ENCODE measurements at regions not wholly inside any gene's neighbourhood (a gene's known extent, or its start where the extent isn't known, plus 50 kb on each side); places are given as distances from the start of the nearest gene placed in this dataset.

- DNase-seq = no peak
Observed at GRCh38 chr3:64464955-64465354, 222.8 kb downstream of the ADAMTS9 start.

DNA sequence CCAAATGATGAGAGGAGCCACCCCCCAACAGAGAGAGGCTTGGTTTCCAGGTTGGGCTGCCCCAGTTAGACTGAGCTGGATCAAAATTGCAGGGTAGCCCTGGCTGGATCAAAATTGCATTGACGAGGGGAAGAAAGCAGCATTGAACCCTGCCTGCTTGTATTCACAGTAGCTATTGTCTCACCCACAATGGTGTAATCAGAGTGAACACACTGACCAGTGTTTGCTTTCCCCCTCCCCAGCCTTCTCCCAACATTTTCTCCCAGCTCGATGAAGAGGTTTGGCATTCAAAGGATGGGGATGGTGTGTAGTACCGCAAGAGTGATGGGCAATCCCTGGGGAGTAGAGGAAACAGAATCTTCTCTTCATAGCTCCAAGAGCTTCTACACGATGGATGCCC lies 223.8 kb downstream of the ADAMTS9 start:
- peak; percentile 72 for DNase-seq

GRCh38 chr3:64462203-64462602 lies 225.6 kb downstream of the ADAMTS9 start:
- DNase-seq = no peak

DNA sequence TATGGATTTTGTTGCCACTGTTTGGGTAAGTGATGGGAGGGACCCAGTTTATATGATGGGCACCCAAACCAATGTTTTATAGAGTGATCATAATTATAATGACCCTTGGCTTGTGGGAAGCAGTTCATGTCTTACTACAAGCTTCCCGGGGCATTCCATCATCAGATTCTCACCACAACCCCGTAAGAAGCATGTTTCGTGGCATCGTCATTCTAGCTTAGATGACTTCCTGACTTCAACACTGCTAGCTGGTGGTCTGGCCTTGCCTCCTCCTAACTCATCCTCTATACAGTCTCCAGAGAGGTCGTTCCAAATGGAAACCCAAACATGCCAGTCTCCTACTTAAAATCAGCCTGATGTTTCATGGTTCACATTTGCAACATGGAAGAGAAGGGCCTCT lies 226.9 kb downstream of the ADAMTS9 start:
- no peak for DNase-seq

- no peak for DNase-seq
Observed at GRCh38 chr3:64460141-64460730, 227.6 kb downstream of the ADAMTS9 start.

DNA sequence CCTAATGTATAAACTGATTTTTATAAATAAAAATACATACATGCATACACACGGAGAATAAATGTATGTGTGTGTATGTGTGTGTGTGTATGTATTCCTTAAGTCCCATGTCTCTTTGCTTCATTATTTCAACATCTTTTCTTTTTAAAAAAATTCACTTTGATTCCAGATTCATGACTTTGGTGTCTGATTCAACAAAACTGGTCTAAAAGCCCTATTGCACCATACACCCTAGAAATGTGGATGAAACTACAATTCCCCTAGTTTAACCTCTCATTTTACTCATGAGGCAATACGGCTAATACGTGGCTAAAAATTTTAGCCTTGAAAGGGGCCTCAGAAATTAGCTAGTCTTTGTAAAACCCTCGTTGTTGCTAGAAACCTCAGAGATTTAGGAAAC lies 228.1 kb downstream of the ADAMTS9 start:
- no peak for DNase-seq

DNA sequence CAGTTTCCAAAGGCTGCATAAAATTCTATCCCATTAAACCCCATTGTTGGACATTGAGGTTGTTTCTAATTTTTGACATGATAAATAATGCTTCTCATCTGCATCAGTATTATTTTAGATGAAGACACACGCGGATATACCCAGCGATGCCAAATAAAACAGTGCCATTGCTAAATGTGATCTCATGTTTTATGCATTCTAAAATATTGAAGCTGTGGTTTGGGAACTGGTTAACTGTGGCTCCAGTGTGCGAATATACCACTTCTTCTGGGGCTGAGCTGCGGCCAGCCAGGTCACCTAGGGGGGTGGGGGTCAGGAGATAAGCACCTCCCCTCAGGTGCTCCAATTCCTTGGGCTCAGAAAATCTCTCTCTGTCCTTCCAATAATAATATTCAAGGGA lies 230.0 kb downstream of the ADAMTS9 start:
- DNase-seq = no peak

DNA sequence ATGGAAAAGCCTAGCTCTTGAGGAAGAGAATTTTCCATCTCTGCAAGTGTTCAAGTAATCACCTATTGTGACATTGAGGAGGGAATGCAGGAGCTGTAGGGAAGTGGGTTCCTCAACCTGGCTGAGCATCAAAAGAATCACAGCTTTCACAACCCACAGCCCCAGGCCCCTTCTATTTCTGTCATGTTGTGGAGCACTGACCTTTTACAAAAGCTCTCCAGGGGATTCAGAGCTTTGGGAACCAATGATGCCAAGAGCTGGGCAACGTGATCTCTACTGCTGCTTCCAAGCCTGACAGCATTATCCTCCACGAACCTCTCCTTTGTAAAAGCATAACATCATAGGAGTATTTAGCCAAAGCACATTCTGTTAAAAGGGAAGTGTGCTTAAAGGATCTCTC lies 231.1 kb downstream of the ADAMTS9 start:
- peak; percentile 6 for DNase-seq

DNA sequence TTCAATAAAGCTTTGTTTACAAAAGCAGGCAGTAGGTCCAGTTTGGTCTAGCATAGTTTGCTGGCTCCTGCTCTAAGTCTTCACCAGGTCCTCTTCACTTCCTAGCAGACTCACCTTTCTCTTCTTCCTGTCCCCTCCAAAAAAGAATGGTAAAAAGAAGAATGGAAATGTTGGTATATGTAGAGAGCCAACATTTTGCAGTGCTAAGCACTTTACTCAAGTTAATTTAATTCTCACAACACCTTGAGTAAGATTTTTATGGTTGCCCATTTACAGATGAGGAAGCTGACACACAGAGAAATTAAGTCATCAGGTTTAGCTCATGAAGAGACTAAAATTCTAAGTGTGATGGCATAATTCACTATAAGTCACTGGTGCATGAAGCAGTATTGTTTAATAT lies 230.1 kb upstream of the PRICKLE2 start:
- DNase-seq = no peak

DNA sequence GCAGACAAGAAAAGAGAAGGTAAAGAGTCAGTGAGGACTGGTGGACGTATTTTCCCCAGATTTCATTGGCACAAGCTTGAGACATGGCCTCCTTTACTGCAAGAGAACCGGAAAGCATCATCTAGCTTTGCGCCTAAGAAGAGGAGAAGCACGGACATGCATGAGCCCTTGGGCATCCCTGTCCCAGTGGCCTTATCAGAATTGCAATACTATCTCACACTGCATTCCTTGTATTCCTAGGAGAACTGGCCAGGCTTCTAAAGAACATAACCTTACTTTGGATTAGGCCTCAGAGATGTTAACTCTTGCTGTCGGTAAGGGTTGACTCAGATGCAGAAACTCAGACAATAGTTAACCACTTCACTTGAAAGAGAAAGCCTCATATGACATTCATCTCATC lies 229.5 kb upstream of the PRICKLE2 start:
- DNase-seq = no peak

DNA sequence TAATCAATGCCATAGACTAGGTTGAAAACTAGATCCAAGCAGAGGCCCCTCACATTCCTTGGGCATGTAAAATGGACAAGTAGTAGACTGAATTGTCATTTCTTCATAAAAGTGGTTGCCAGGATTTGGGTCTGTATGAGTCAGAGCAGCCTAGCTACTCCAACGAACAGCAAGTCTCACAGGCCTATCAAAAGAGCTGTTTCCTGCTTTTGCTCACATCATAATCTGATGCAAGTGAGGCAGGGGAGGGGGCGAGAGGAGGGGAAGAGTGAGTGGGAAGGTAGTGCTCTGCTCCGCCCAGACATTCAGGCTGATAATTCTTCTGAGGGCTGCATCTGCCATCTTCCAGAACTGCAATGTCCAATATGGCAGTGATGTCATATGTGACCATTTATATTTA lies 228.9 kb upstream of the PRICKLE2 start:
- DNase-seq = no peak

GRCh38 chr3:64451283-64452012 lies 226.2 kb upstream of the PRICKLE2 start:
- DNase-seq = no peak

DNA sequence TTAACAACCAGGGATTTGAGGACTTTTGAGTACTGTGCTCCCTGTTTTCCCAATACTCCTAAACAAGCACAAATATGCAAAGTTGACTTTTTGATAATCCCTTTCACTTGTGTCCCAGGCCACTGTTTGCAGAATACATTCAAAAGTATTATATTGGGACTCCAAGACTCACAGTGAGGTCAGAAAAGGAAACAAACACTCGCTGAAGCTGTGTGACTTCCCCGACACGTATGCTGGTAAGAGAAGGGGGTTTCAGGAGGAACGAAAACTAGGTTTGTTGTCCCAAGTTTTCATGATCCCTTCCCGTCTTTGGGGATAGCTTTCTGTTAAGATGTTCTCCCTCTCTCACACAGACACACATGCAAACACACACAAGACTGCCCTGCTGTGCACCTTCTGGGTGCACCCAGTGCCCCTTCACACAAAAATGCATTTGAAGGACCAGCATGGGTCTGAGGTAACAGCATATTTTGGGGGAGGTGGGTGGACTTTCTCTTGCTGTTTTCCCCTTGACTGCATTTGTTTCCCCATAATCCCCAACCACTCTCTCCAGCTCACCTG lies 225.2 kb upstream of the PRICKLE2 start:
- DNase-seq = no peak

- DNase-seq = no peak
Observed at GRCh38 chr3:64449026-64449425, 223.8 kb upstream of the PRICKLE2 start.

DNA sequence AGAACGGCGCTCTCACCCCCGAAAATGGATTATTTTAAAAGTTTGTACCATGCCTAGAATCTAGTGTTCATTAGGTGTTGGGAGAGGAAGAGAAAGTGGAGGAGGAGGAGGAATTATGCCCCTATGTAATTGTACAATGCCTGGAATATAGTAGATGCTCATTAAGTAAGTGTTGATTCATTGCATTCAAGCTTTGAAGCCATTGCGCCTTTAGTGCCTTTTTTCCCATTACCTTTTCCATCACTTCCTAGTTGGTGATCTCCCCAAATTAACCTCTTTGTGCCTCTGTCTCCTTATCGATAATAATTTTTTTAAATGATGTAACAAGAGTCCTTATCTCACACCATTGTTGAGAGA lies 220.7 kb upstream of the PRICKLE2 start:
- no peak for DNase-seq

DNA sequence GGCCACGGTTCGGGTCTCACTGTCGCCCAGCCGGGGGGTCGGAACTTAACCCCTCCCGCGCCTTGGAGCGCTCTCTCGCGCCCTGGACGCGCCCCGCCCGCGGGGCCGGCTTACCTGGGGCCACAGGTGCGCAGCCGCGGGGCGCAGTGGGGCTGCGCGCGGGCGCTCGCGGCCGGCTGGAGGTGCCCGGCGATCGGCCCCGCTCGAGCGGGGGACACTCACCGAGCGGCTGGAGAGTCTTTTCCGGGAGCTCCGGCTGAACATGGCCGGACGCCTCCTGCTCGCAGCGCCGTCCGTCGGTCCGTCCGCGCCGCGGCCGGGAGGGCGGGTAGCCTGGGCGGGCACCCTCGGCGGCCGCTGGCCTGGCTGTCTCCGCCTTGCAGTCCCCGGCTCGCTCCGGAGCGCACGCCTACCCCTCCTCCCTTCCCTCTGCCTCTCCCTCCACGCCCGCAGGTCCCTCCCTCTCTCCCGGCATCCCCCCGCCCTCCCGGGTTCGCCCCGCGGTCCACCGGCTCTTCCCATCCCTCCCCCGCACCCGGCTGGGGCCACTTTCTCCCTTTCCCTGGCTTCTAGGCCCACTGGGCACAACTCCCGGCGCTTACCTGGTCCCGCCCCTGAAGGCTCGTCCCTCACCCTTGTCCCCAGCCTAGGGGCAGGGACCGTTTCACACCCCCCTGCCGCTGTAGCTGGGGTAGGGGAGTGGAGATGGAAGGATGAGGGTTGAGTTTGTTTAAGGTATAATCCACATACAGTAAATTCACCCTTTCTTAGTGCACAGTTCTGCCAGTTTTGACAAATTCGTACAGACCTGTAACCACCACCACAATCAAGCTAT lies 220.1 kb upstream of the PRICKLE2 start:
- DNase-seq = no peak

- no peak for DNase-seq
Observed at GRCh38 chr3:64444490-64445108, 219.3 kb upstream of the PRICKLE2 start.

DNA sequence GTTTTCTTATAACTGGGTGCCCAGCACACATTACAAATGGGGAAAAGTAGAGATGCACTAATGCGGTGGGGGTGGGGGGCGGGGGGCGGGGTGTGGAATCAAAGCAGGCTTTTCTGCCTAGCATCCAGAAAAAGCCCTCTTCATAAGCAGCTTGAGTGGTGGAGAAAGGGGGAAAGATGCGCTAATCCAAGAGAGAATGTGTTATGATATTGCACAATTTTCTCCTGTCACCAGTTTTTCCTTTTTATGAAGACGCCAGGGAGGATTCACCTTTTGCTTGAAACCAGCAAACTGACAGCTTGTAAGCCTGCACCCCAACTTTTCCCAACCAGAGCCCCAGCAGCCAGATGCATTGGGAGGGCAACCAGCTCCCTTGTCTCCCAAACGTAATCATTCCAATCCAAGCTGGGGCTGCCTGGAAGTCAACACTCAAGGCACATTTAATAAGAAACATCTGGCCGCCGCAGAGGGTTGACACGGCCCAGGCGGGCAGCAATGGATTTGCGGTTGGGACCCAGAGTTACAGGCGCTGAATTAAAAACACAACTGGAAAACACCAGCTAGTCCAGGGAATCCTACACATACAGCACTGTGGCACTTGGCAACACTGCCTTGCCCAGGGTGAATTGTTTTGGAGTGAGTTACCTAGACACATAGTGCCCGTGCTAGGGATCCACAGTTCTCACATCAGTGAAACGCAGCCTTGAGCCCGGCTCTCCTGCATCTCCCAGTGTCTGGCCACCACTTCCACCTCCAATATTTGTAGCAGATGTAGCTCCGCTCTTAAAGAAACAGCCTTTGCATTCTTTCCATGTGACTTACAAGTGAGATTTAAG lies 218.5 kb upstream of the PRICKLE2 start:
- DNase-seq = no peak

DNA sequence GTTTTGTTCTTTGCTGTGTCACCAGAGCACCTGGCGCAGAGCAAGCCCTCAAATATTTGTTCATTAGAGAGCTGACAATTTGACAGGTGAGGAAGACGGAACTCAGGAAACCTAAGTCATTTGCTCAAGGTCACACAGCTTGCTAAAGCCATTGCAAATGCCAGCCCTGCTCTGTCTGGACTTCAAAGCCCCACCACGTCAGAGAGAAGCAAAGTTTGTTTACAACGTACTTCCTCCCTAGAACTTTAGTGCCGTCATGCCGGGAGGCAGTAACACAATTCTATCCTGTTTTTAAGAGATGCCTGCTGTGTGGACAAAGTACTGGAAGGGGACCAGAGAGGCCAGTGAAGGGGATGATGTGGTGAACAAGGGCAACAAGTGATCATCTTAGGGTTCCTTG lies 216.6 kb upstream of the PRICKLE2 start:
- DNase-seq = no peak

DNA sequence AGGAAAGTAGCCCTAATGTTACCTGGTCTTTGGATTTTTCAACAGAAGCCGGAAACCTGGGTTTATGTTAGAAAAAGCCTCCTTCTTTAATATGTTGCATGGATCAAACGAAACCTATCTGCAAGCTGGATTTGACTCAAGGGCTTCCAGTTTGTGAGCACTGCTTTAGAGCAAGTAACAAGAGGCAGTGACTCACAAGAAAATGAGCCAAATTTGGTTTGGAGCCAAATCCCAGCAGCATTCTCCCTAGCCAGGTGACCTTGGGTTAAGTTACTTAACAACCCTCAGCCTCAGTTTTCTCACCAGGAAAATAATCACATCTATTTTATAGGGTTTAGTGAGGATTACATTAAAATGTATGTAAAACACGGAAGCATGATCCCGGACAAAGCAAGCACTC lies 215.2 kb upstream of the PRICKLE2 start:
- peak; percentile 10 for DNase-seq

GRCh38 chr3:64438812-64439211 lies 213.5 kb upstream of the PRICKLE2 start:
- peak; percentile 53 for DNase-seq

- DNase-seq = no peak
Observed at GRCh38 chr3:64438066-64438465, 212.8 kb upstream of the PRICKLE2 start.

Measured in midbrain (tissue), 1 donor.